ENCODE measurements at regions not wholly inside any gene's neighbourhood (a gene's known extent, or its start where the extent isn't known, plus 50 kb on each side); places are given as distances from the start of the nearest gene placed in this dataset.

- no peak overlapping the region for H2AFZ ChIP-seq (ENCODE audit: low read depth, low read length)
- H3K27me3 ChIP-seq (ENCODE audit: insufficient read depth, low read depth, low read length) = no peaks in the 10 kb centered on the region
- no peak for TF ChIP-seq EZH2 (IDR thresholded peaks at IDR 0.05; ENCODE audit: borderline replicate concordance, insufficient read depth, low read length, poor library complexity, severe bottlenecking)
- no peak for TF ChIP-seq REST (IDR thresholded peaks at IDR 0.05; ENCODE audit: borderline replicate concordance)
- TF ChIP-seq TAF1 (IDR thresholded peaks at IDR 0.05; ENCODE audit: low read depth) = no peak
- TF ChIP-seq SMC3 (conservative IDR thresholded peaks at IDR 0.05; ENCODE audit: poor library complexity) = no peak
- no peak for TF ChIP-seq EP300 (conservative IDR thresholded peaks at IDR 0.05; ENCODE audit: poor library complexity, severe bottlenecking)
- TF ChIP-seq CTCF (IDR thresholded peaks at IDR 0.05; ENCODE audit: poor library complexity, severe bottlenecking) = no peak
- no peak for TF ChIP-seq MXI1 (conservative IDR thresholded peaks at IDR 0.05; ENCODE audit: poor library complexity, severe bottlenecking)
- TF ChIP-seq POLR2AphosphoS5 (IDR thresholded peaks at IDR 0.05) = no peak
- TF ChIP-seq RAD21 (conservative IDR thresholded peaks at IDR 0.05) = no peak
- no peaks in the 10 kb centered on the region for H3K9me3 ChIP-seq (ENCODE audit: low read length)
- H3K9ac ChIP-seq (ENCODE audit: low read length) = no peak overlapping the region
- H3K79me2 ChIP-seq (replicated peaks; ENCODE audit: insufficient read depth, low read length) = no peaks in the 10 kb centered on the region
- no peaks in the 10 kb centered on the region for H3F3A ChIP-seq (ENCODE audit: insufficient read depth, low read length, poor library complexity, severe bottlenecking)
- no peak overlapping the region for H3K4me2 ChIP-seq (ENCODE audit: low read length)
- H3K36me3 ChIP-seq (ENCODE audit: insufficient read depth, low read length) = no peaks in the 10 kb centered on the region
- H3K27ac ChIP-seq (ENCODE audit: low read length) = no peak overlapping the region
- no peak overlapping the region for H3K4me3 ChIP-seq (ENCODE audit: low read length)
- no peaks in the 10 kb centered on the region for H3K9me2 ChIP-seq (ENCODE audit: insufficient read depth, low read length)
- H4K20me1 ChIP-seq (ENCODE audit: insufficient read depth) = no peaks in the 10 kb centered on the region
Observed at GRCh38 chr3:16072420-16073110, 101.9 kb upstream of the GALNT15 start.

GRCh38 chr3:16073203-16073602 is 101.3 kb upstream of the GALNT15 start:
- no peak overlapping the region for H3K9ac ChIP-seq (ENCODE audit: low read length)
- H4K20me1 ChIP-seq (ENCODE audit: insufficient read depth) = no peaks in the 10 kb centered on the region
- no peak overlapping the region for H3K4me2 ChIP-seq (ENCODE audit: low read length)
- H3K27me3 ChIP-seq (ENCODE audit: insufficient read depth, low read depth, low read length) = no peaks in the 10 kb centered on the region
- no peaks in the 10 kb centered on the region for H3F3A ChIP-seq (ENCODE audit: insufficient read depth, low read length, poor library complexity, severe bottlenecking)
- H3K36me3 ChIP-seq (ENCODE audit: insufficient read depth, low read length) = no peaks in the 10 kb centered on the region
- H2AFZ ChIP-seq (ENCODE audit: low read depth, low read length) = no peak overlapping the region
- TF ChIP-seq POLR2AphosphoS5 (IDR thresholded peaks at IDR 0.05) = no peak
- no peak for TF ChIP-seq EP300 (conservative IDR thresholded peaks at IDR 0.05; ENCODE audit: poor library complexity, severe bottlenecking)
- no peak for TF ChIP-seq MXI1 (conservative IDR thresholded peaks at IDR 0.05; ENCODE audit: poor library complexity, severe bottlenecking)
- no peak for TF ChIP-seq RAD21 (conservative IDR thresholded peaks at IDR 0.05)
- no peak for TF ChIP-seq EZH2 (IDR thresholded peaks at IDR 0.05; ENCODE audit: borderline replicate concordance, insufficient read depth, low read length, poor library complexity, severe bottlenecking)
- no peak for TF ChIP-seq CTCF (IDR thresholded peaks at IDR 0.05; ENCODE audit: poor library complexity, severe bottlenecking)
- TF ChIP-seq SMC3 (conservative IDR thresholded peaks at IDR 0.05; ENCODE audit: poor library complexity) = no peak
- TF ChIP-seq REST (IDR thresholded peaks at IDR 0.05; ENCODE audit: borderline replicate concordance) = no peak
- TF ChIP-seq TAF1 (IDR thresholded peaks at IDR 0.05; ENCODE audit: low read depth) = no peak
- H3K27ac ChIP-seq (ENCODE audit: low read length) = no peak overlapping the region
- no peaks in the 10 kb centered on the region for H3K9me3 ChIP-seq (ENCODE audit: low read length)
- H3K9me2 ChIP-seq (ENCODE audit: insufficient read depth, low read length) = no peaks in the 10 kb centered on the region
- no peaks in the 10 kb centered on the region for H3K79me2 ChIP-seq (replicated peaks; ENCODE audit: insufficient read depth, low read length)
- no peak overlapping the region for H3K4me3 ChIP-seq (ENCODE audit: low read length)
